ENCODE measurements at regions not wholly inside any gene's neighbourhood (a gene's known extent, or its start where the extent isn't known, plus 50 kb on each side); places are given as distances from the start of the nearest gene placed in this dataset.

- FAIRE-seq = no peak
- no peak for TF ChIP-seq POLR2A (IDR thresholded peaks at IDR 0.05; ENCODE audit: low read depth, low read length)
- DNase-seq (ENCODE audit: insufficient read length, low spot score) = no peak
These were observed 86.0 kb downstream of the ING1 start for GRCh38 chr13:110799246-110800236.

GRCh38 chr13:110801044-110801443 is 87.5 kb downstream of the ING1 start:
- DNase-seq (ENCODE audit: insufficient read length, low spot score) (no peak), FAIRE-seq (no peak)
- no peak for TF ChIP-seq POLR2A (IDR thresholded peaks at IDR 0.05; ENCODE audit: low read depth, low read length)

- DNase-seq (ENCODE audit: insufficient read length, low spot score) (no peak), FAIRE-seq (no peak)
- TF ChIP-seq POLR2A (IDR thresholded peaks at IDR 0.05; ENCODE audit: low read depth, low read length) = no peak
These were observed 88.8 kb downstream of the ING1 start for GRCh38 chr13:110802260-110802659.

- FAIRE-seq (no peak), DNase-seq (ENCODE audit: insufficient read length, low spot score) (no peak)
- TF ChIP-seq POLR2A (IDR thresholded peaks at IDR 0.05; ENCODE audit: low read depth, low read length) = no peak
These were observed 93.1 kb downstream of the ING1 start for GRCh38 chr13:110806636-110807035.

- no peak for DNase-seq (ENCODE audit: insufficient read length, low spot score)
These were observed 94.0 kb downstream of the ING1 start for GRCh38 chr13:110807546-110807945.

GRCh38 chr13:110808138-110808537 is 94.6 kb downstream of the ING1 start:
- FAIRE-seq (no peak), DNase-seq (ENCODE audit: insufficient read length, low spot score) (no peak)
- no peak for TF ChIP-seq POLR2A (IDR thresholded peaks at IDR 0.05; ENCODE audit: low read depth, low read length)

More at GRCh38 chr13:110807546-110807945, 94.0 kb downstream of the ING1 start:
- no peak for FAIRE-seq
- TF ChIP-seq POLR2A (IDR thresholded peaks at IDR 0.05; ENCODE audit: low read depth, low read length) = no peak

GRCh38 chr13:110809871-110810486 is 96.5 kb downstream of the ING1 start:
- TF ChIP-seq POLR2A (IDR thresholded peaks at IDR 0.05; ENCODE audit: low read depth, low read length) = no peak
- DNase-seq (ENCODE audit: insufficient read length, low spot score) (no peak), FAIRE-seq (no peak)

- FAIRE-seq (no peak), DNase-seq (ENCODE audit: insufficient read length, low spot score) (no peak)
- TF ChIP-seq POLR2A (IDR thresholded peaks at IDR 0.05; ENCODE audit: low read depth, low read length) = no peak
These were observed 97.7 kb downstream of the ING1 start for GRCh38 chr13:110811008-110811720.

GRCh38 chr13:110811771-110812120 is 98.2 kb downstream of the ING1 start:
- no peak for TF ChIP-seq POLR2A (IDR thresholded peaks at IDR 0.05; ENCODE audit: low read depth, low read length)
- no peak for DNase-seq (ENCODE audit: insufficient read length, low spot score)
- FAIRE-seq = no peak

GRCh38 chr13:110812121-110812868 is 98.8 kb downstream of the ING1 start:
- TF ChIP-seq POLR2A (IDR thresholded peaks at IDR 0.05; ENCODE audit: low read depth, low read length) = no peak
- FAIRE-seq = no peak
- DNase-seq (ENCODE audit: insufficient read length, low spot score) = no peak

GRCh38 chr13:110812869-110813645 is 99.6 kb downstream of the ING1 start:
- DNase-seq (ENCODE audit: insufficient read length, low spot score) (no peak), FAIRE-seq (no peak)
- TF ChIP-seq POLR2A (IDR thresholded peaks at IDR 0.05; ENCODE audit: low read depth, low read length) = no peak

GRCh38 chr13:110813646-110814624 is 100.4 kb downstream of the ING1 start:
- TF ChIP-seq POLR2A (IDR thresholded peaks at IDR 0.05; ENCODE audit: low read depth, low read length) = no peak
- DNase-seq (ENCODE audit: insufficient read length, low spot score) (no peak), FAIRE-seq (no peak)
